GM18858 (cell line): ENCODE measurements at regions not wholly inside any gene's neighbourhood (a gene's known extent, or its start where the extent isn't known, plus 50 kb on each side); places are given as distances from the start of the nearest gene placed in this dataset.

Experiments used
- ATAC-seq: cut with Tn5 transposase; IDR thresholded peaks from one replicate; pipeline ENCODE4 v1.9.1; 2021; ENCODE audit not compliant: unreplicated experiment

- no peak for ATAC-seq
These were observed 178.8 kb downstream of the SCP2D1 start for GRCh38 chr20:18992418-18992817.

DNA sequence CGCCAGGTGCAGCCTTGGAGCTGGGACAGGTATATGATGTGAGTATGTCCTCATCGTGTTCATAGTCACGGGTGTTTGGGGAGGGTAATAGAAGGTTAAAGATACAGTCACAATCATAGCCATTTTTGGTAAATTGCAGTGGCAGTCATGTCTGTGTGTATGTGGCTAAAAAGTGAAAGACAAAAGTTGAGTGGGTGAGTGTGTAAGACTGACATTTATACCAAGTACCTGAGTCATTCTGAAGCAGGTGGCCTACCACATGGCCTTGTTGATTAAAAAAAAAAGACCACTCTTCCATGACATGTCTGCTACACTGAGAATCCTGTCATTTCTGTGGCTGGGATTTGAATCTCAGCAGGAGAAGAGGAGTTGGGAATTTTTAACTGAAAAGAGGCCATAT, 181.9 kb downstream of the SCP2D1 start:
- ATAC-seq = no peak

- ATAC-seq = no peak
These were observed 185.5 kb downstream of the SCP2D1 start for GRCh38 chr20:18999086-18999485.

DNA sequence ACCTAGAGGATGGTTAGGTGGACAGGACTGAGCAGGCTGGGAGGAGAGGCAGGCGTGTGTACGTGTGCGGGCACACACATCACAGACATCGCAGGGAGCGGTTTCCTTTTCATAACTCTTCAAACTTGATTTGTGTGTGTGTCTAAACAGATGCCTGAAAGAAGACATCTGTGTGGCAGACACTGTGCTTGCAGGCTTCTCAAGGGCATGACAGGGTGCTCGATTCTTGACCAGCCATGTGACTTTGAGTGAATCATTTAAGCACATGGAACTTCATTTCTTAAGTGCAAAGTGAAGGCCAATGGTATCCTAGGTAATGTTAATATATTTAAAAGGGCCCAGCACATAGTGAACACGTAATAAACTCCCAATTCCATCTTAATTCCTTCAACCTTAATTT, 186.5 kb downstream of the SCP2D1 start:
- no peak for ATAC-seq

GRCh38 chr20:19001177-19001576, 187.6 kb downstream of the SCP2D1 start:
- ATAC-seq = no peak

DNA sequence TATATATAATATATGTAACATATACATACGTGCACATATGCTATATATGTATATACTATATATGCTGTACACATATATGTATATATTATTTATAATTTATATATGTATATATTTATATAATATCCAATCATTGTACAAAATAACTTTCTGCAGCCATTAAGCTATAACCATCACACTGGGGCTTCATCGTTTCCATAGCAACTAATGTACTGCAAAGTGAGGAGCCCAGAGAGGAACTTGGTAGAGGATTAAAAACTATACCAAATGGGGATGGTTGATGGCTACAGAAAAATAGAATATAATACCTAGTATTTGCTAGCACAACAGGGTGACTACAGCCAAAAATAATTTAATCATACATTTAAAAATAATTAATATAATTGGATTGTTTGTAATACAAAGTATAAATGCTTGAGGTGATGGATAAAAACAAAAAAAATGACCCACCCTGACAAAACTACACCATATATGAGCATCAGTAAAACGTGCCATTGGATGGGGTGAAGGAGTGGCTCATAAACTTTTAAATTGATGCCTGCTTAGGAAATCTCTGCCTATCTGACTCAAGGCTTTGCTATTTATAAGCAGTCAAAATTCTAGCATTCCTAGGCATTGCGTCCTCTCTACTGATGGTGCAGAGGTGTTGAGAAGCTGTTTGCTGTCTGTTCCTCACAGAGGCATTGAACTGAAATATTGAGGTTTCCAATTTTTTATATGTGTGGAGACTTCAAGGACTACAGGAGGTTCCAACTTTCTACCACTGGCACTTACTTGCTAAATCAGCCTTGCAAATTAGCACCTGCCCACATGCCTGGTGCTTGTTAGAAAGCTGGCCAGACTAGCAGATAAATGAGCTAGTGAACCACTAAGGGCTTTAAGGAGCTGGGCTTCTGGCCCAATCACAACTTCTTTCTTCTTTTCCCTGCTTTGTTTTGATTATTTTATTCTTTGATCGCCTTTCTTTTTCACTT, 190.1 kb downstream of the SCP2D1 start:
- no peak for ATAC-seq

DNA sequence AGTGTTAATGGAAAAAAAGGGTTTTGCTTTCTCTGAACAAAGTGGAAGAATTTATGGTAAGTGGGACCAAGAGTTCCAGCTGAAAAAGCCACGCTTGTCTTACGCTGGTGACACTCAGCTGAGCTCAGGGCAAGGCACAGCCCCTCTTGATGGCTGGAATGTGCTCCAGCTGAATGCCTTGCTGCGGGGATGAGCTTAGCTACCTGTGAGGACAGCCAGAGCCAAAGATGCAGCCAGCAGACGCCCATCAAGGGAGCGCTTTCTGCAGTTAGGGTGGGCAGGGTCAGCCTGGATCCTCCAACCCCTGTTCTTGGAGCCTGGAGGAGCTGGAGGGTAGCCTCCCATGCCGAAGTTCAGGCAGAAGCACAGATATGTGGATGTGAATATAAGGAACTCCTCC, 191.4 kb downstream of the SCP2D1 start:
- no peak for ATAC-seq

DNA sequence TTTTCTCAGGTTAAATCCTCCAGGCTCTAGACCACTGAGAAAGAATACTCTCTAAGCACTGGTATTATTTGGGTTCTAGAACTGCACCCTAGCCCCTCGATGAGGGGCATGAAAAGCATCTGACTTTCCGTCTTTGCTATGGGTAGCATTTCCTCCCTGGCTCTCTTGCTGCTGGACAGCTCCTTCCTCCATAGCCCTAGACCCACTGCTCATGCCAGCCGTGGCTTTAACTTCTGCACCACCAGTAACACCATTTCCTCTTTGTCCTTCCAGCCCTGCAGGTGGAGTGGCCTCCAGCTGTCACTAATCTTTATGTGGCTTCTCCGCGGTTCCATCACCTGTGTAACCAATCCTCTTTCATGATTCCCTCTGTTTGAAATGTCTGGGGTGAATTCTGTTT, 194.9 kb downstream of the SCP2D1 start:
- ATAC-seq = no peak

DNA sequence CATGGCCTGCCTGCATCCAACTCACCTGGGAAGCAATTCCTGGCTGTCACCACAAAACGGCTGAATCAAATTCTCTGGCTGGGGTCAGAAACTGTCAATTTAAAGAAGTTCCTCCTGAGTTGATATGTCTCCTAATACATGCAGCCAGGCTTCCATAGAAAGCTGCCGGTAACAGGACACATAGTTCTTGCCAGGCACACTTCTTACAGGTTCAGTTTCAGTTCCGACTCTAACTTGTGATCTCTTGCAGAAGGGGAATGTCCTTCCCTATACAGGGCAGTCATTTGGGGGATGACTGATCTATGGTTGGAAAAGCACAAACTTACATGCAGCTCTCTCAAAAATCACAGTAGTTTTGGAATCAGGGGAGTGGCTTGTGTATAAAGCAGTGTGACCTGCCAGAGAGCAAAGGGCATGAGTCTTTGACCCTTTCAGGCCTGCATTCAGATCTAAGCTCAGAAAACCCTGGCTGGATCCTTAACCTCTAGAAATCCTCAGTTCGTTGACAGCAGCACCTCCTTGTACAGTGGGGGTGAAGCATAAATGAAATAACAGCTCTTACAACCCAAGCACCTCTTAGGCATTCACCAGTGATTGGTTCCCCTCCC, 195.6 kb downstream of the SCP2D1 start:
- ATAC-seq = no peak

DNA sequence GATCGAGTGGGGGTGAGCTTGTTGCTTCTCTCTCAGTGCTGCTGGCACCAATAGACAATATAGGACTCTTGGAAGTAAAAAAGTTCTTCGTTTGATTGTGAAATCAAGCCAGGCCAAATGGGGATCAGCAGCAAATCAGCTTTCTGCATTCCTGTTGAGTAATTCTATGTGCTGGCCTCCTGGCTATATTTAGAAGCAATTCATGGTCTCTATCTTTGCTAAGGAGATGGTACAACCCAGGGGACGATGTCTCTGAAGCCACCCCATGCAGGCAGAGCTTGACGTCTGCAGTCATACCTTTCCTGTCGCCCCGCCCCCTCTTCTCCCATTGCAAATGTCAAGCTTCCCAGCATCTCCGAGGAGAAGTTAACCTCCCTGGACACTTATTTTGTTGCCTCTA, 199.1 kb downstream of the SCP2D1 start:
- ATAC-seq = no peak

DNA sequence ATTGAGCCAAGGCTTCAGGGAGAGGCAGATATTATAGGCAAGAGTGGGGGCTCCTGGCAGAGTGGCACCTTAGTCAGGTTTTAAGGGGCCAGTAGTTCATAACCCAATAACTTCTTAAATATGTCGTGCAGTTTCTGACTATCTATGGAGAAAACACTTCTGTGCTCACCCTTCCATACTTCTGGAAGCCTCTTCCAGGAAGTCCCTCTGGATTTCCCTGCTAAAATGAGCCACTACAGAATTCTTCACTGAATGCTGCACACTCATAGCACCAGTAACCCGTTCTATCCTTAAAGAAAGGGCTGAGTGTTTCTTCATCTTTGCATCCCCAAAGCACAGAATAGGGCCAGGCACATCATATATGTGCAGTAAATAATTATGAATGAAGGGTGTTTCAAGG, 198.5 kb upstream of the SLC24A3 start:
- no peak for ATAC-seq

- no peak for ATAC-seq
These were observed 196.9 kb upstream of the SLC24A3 start for GRCh38 chr20:19015351-19016139.

DNA sequence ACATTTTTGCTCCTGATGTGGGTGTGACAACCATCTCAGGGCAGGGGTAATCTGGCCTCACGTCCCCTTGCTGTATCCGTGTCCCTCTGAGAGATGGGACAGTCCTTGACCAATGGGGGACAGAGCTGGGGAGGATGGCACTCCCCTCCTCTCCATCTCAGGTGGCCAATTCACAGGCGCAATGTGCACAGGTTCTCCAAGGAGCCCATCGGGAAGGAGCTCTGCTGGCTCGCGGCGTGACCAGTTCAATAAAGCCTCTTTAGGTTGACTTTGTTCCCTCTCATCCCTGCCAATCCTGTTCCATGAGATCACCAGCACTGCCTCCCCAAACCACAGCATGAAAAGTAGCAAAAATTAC, 196.3 kb upstream of the SLC24A3 start:
- no peak for ATAC-seq

- ATAC-seq = no peak
These were observed 195.2 kb upstream of the SLC24A3 start for GRCh38 chr20:19017104-19017690.

- ATAC-seq = no peak
These were observed 193.6 kb upstream of the SLC24A3 start for GRCh38 chr20:19018881-19019280.

GRCh38 chr20:19019734-19020364, 192.6 kb upstream of the SLC24A3 start:
- ATAC-seq = no peak

DNA sequence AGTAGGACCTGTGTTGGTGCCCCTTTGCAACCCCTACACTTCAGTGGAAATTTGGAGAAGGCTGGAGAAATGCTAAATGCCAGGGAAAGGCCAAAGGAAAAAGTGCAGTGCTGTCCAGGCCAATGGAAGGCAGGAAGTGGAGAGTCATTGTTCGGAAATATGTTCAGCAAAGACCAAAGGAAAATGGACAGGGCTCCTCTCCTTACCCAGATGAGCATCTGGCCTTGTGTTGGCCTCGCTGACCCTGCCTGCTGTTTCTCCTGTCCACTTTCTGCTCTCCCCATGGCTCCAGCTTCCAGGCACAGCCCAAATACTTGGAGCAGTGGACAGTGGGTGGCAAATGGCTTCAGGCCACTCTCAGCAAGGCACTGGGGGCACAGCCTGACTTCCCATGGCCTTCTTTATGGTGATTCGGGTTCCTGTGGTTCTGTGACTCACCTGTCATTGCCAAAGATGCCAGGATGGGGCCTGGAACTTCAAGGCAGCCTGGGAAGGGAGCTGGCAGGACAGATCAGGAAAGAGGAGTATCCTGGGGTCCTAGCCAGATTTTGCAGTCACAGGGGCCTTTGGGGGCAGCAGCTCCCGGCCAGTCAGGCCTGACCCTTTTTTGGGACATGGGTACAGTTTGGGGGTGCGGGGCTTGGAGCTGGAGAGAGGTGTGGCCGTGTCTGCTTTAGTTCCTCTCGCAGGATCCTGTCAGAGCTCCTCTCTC, 190.9 kb upstream of the SLC24A3 start:
- no peak for ATAC-seq

DNA sequence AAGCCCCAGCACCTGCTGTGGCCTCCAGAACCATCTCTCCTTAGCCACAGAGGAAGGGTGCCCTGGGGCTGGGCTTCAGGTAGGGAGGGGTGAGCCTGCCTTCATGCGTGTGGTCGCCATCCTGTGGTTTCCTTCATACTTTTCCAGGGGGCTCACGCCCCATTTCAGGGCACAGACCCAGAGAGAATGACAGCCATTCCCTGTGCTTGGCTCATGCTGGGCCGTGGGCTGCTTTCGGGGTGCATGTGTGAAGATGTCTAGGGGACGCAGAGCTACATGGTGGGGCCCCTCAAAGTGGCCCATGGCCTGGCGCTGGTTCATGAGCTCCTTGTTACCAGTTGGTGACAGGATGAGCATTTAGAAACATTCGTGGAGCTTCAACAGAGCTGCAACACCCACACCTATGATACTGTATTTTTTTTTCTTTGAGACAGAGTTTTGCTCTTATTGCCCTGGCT, 190.3 kb upstream of the SLC24A3 start:
- no peak for ATAC-seq

GRCh38 chr20:19022791-19023448, 189.5 kb upstream of the SLC24A3 start:
- no peak for ATAC-seq
